GM13976 (cell line): ENCODE measurements at regions not wholly inside any gene's neighbourhood (a gene's known extent, or its start where the extent isn't known, plus 50 kb on each side); places are given as distances from the start of the nearest gene placed in this dataset.

ENCODE experiments used
- DNase-seq: peaks from one replicate; pipeline ENCODE4 v3.0.0; 2012; ENCODE audit warnings: low spot score
- CTCF ChIP-seq: IDR thresholded peaks from 2 replicates; pipeline ENCODE4 v1.5.1; 2012; ENCODE audit warnings: borderline replicate concordance, mild to moderate bottlenecking; ENCODE audit not compliant: insufficient read depth; ENCODE audit errors: extremely low read depth, missing control alignments, control extremely low read depth
- in situ Hi-C: fragments of 300-500 bp; cut with MboI; formaldehyde crosslinking; loops from one replicate; pipeline ENCODE4 v1.12.0; 2022; ENCODE audit warnings: low sequenced_read_pairs, mixed read lengths, inconsistent platforms; ENCODE audit not compliant: unreplicated experiment

- in situ Hi-C loops, result no loop called here
- TF ChIP-seq CTCF, result no peak
- no peak for DNase-seq
Measured at GRCh38 chr3:180529778-180530177, 72.2 kb upstream of the TTC14 start.

GRCh38 chr3:180530276-180530675 is 71.7 kb upstream of the TTC14 start:
- no peak for TF ChIP-seq CTCF
- DNase-seq, result no peak
- in situ Hi-C loops, result no loop called here

- in situ Hi-C loops, result no loop called here
- TF ChIP-seq CTCF, result no peak
- DNase-seq, result no peak
Measured at GRCh38 chr3:180531303-180532278, 70.4 kb upstream of the TTC14 start.

GRCh38 chr3:180534828-180535227 is 67.1 kb upstream of the TTC14 start:
- DNase-seq, result no peak
- in situ Hi-C loops, result no loop called here
- TF ChIP-seq CTCF, result no peak

GRCh38 chr3:180538493-180538892 is 63.5 kb upstream of the TTC14 start:
- DNase-seq, result no peak
- in situ Hi-C loops, result no loop called here
- no peak for TF ChIP-seq CTCF

- DNase-seq, result no peak
- TF ChIP-seq CTCF, result no peak
- in situ Hi-C loops, result no loop called here
Measured at GRCh38 chr3:180543877-180544276, 58.1 kb upstream of the TTC14 start.
